ENCODE measurements at regions not wholly inside any gene's neighbourhood (a gene's known extent, or its start where the extent isn't known, plus 50 kb on each side); places are given as distances from the start of the nearest gene placed in this dataset.

- H3K9me3 ChIP-seq (replicated peaks; ENCODE audit: control insufficient read depth, low read depth, low read length) = no peaks in the 10 kb centered on the region
- H3K4me1 ChIP-seq (ENCODE audit: control insufficient read depth, insufficient read depth, low read length) = peaks cover 6% of the 10 kb centered on the region
- peaks cover 4% of the 10 kb centered on the region for H3K27me3 ChIP-seq (ENCODE audit: control insufficient read depth, insufficient read depth, low read length)
- DNase-seq = no peak
- H3K36me3 ChIP-seq (ENCODE audit: control insufficient read depth, insufficient read depth, low read length) = no peaks in the 10 kb centered on the region
- WGBS (ENCODE audit: insufficient coverage) = 100% methylated on average over 1 of the region's 2 CpGs
- H3K4me3 ChIP-seq (ENCODE audit: low read length) = no peak overlapping the region
- no peak overlapping the region for H3K27ac ChIP-seq (ENCODE audit: low read length)
Measured at GRCh38 chr11:119999220-119999619, 138.7 kb downstream of the TRIM29 start.

GRCh38 chr11:119996556-119996955 lies 141.4 kb downstream of the TRIM29 start:
- Histone ChIP-seq H3K36me3 (ENCODE audit: control insufficient read depth, insufficient read depth, low read length) (no peaks in the 10 kb centered on the region), H3K27ac (ENCODE audit: low read length) (no peak overlapping the region), H3K4me3 (ENCODE audit: low read length) (no peak overlapping the region), H3K9me3 (replicated peaks; ENCODE audit: control insufficient read depth, low read depth, low read length) (no peaks in the 10 kb centered on the region), H3K4me1 (ENCODE audit: control insufficient read depth, insufficient read depth, low read length) (peaks cover 20% of the 10 kb centered on the region), H3K27me3 (ENCODE audit: control insufficient read depth, insufficient read depth, low read length) (peaks cover 4% of the 10 kb centered on the region)
- WGBS (ENCODE audit: insufficient coverage) = 80% methylated on average over 2 of the region's 5 CpGs
- no peak for DNase-seq

- H3K4me3 ChIP-seq (ENCODE audit: low read length) = no peak overlapping the region
- H3K4me1 ChIP-seq (ENCODE audit: control insufficient read depth, insufficient read depth, low read length) = peaks cover 19% of the 10 kb centered on the region
- no peaks in the 10 kb centered on the region for H3K27me3 ChIP-seq (ENCODE audit: control insufficient read depth, insufficient read depth, low read length)
- no peak for DNase-seq
- H3K9me3 ChIP-seq (replicated peaks; ENCODE audit: control insufficient read depth, low read depth, low read length) = no peaks in the 10 kb centered on the region
- no peaks in the 10 kb centered on the region for H3K36me3 ChIP-seq (ENCODE audit: control insufficient read depth, insufficient read depth, low read length)
- WGBS (ENCODE audit: insufficient coverage) = no CpG with 5 or more reads among the region's 6 CpGs
- H3K27ac ChIP-seq (ENCODE audit: low read length) = no peak overlapping the region
Measured at GRCh38 chr11:119995730-119996491, 142.0 kb downstream of the TRIM29 start.

GRCh38 chr11:119993722-119994121 lies 144.2 kb downstream of the TRIM29 start:
- Histone ChIP-seq H3K4me1 (ENCODE audit: control insufficient read depth, insufficient read depth, low read length) (peaks cover 29% of the 10 kb centered on the region), H3K4me3 (ENCODE audit: low read length) (no peak overlapping the region), H3K36me3 (ENCODE audit: control insufficient read depth, insufficient read depth, low read length) (no peaks in the 10 kb centered on the region), H3K9me3 (replicated peaks; ENCODE audit: control insufficient read depth, low read depth, low read length) (no peaks in the 10 kb centered on the region), H3K27ac (ENCODE audit: low read length) (no peak overlapping the region), H3K27me3 (ENCODE audit: control insufficient read depth, insufficient read depth, low read length) (peaks cover 4% of the 10 kb centered on the region)
- 46% methylated on average over 2 of the region's 4 CpGs for WGBS (ENCODE audit: insufficient coverage)
- DNase-seq = no peak

- DNase-seq = no peak
- H3K27ac ChIP-seq (ENCODE audit: low read length) = no peak overlapping the region
- WGBS (ENCODE audit: insufficient coverage) = 84% methylated on average over 23 of the region's 23 CpGs
- peaks cover 8% of the 10 kb centered on the region for H3K27me3 ChIP-seq (ENCODE audit: control insufficient read depth, insufficient read depth, low read length)
- H3K4me1 ChIP-seq (ENCODE audit: control insufficient read depth, insufficient read depth, low read length) = peaks cover 29% of the 10 kb centered on the region
- no peaks in the 10 kb centered on the region for H3K9me3 ChIP-seq (replicated peaks; ENCODE audit: control insufficient read depth, low read depth, low read length)
- no peaks in the 10 kb centered on the region for H3K36me3 ChIP-seq (ENCODE audit: control insufficient read depth, insufficient read depth, low read length)
- H3K4me3 ChIP-seq (ENCODE audit: low read length) = no peak overlapping the region
Measured at GRCh38 chr11:119992171-119993051, 145.5 kb downstream of the TRIM29 start.

- WGBS (ENCODE audit: insufficient coverage) = 73% methylated on average over 1 of the region's 3 CpGs
Measured at GRCh38 chr11:119991669-119992068, 146.2 kb downstream of the TRIM29 start.

GRCh38 chr11:119991022-119991404 lies 146.9 kb downstream of the TRIM29 start:
- H3K9me3 ChIP-seq (replicated peaks; ENCODE audit: control insufficient read depth, low read depth, low read length) = no peaks in the 10 kb centered on the region
- H3K36me3 ChIP-seq (ENCODE audit: control insufficient read depth, insufficient read depth, low read length) = no peaks in the 10 kb centered on the region
- WGBS (ENCODE audit: insufficient coverage) = 95% methylated on average over 3 of the region's 4 CpGs
- peaks cover 10% of the 10 kb centered on the region for H3K27me3 ChIP-seq (ENCODE audit: control insufficient read depth, insufficient read depth, low read length)
- no peak overlapping the region for H3K27ac ChIP-seq (ENCODE audit: low read length)
- no peak overlapping the region for H3K4me3 ChIP-seq (ENCODE audit: low read length)
- H3K4me1 ChIP-seq (ENCODE audit: control insufficient read depth, insufficient read depth, low read length) = peaks cover 29% of the 10 kb centered on the region
- DNase-seq = no peak

More at GRCh38 chr11:119991669-119992068, 146.2 kb downstream of the TRIM29 start:
- Histone ChIP-seq H3K9me3 (replicated peaks; ENCODE audit: control insufficient read depth, low read depth, low read length) (no peaks in the 10 kb centered on the region), H3K4me1 (ENCODE audit: control insufficient read depth, insufficient read depth, low read length) (peaks cover 29% of the 10 kb centered on the region), H3K27me3 (ENCODE audit: control insufficient read depth, insufficient read depth, low read length) (peaks cover 10% of the 10 kb centered on the region), H3K4me3 (ENCODE audit: low read length) (no peak overlapping the region), H3K36me3 (ENCODE audit: control insufficient read depth, insufficient read depth, low read length) (no peaks in the 10 kb centered on the region), H3K27ac (ENCODE audit: low read length) (no peak overlapping the region)
- no peak for DNase-seq

GRCh38 chr11:119990309-119991021 lies 147.4 kb downstream of the TRIM29 start:
- Histone ChIP-seq H3K36me3 (ENCODE audit: control insufficient read depth, insufficient read depth, low read length) (no peaks in the 10 kb centered on the region), H3K9me3 (replicated peaks; ENCODE audit: control insufficient read depth, low read depth, low read length) (no peaks in the 10 kb centered on the region), H3K4me1 (ENCODE audit: control insufficient read depth, insufficient read depth, low read length) (peaks cover 29% of the 10 kb centered on the region), H3K27ac (ENCODE audit: low read length) (no peak overlapping the region), H3K27me3 (ENCODE audit: control insufficient read depth, insufficient read depth, low read length) (peaks cover 10% of the 10 kb centered on the region), H3K4me3 (ENCODE audit: low read length) (no peak overlapping the region)
- peak; percentile 78 for DNase-seq
- 20% methylated on average over 1 of the region's 6 CpGs for WGBS (ENCODE audit: insufficient coverage)

- Histone ChIP-seq H3K36me3 (ENCODE audit: control insufficient read depth, insufficient read depth, low read length) (no peaks in the 10 kb centered on the region), H3K4me3 (ENCODE audit: low read length) (no peak overlapping the region), H3K27me3 (ENCODE audit: control insufficient read depth, insufficient read depth, low read length) (peaks cover 12% of the 10 kb centered on the region), H3K27ac (ENCODE audit: low read length) (no peak overlapping the region), H3K4me1 (ENCODE audit: control insufficient read depth, insufficient read depth, low read length) (peaks cover 29% of the 10 kb centered on the region), H3K9me3 (replicated peaks; ENCODE audit: control insufficient read depth, low read depth, low read length) (no peaks in the 10 kb centered on the region)
- DNase-seq = no peak
- WGBS (ENCODE audit: insufficient coverage) = 64% methylated on average over 11 of the region's 16 CpGs
Measured at GRCh38 chr11:119989159-119989821, 148.6 kb downstream of the TRIM29 start.

All from muscle of leg (tissue), 3 donors.